C4-2B (cell line): ENCODE measurements at regions not wholly inside any gene's neighbourhood (a gene's known extent, or its start where the extent isn't known, plus 50 kb on each side); places are given as distances from the start of the nearest gene placed in this dataset.
"Not testable (repeated sequence)": the region's sequence is repeated elsewhere in the genome, so short reads cannot be mapped to it uniquely, and the experiment has no call there.

Experiments
- ZFX ChIP-seq: fragments of 450-650 bp; IDR thresholded peaks from 2 replicates; pipeline ENCODE4 v1.6.1; 2017
- TF ChIP-seq, protein P1 (sequence below): fragments of 450-650 bp; conservative IDR thresholded peaks from 2 replicates; pipeline ENCODE4 v1.5.1; 2017; ENCODE audit warnings: mild to moderate bottlenecking

DNA sequence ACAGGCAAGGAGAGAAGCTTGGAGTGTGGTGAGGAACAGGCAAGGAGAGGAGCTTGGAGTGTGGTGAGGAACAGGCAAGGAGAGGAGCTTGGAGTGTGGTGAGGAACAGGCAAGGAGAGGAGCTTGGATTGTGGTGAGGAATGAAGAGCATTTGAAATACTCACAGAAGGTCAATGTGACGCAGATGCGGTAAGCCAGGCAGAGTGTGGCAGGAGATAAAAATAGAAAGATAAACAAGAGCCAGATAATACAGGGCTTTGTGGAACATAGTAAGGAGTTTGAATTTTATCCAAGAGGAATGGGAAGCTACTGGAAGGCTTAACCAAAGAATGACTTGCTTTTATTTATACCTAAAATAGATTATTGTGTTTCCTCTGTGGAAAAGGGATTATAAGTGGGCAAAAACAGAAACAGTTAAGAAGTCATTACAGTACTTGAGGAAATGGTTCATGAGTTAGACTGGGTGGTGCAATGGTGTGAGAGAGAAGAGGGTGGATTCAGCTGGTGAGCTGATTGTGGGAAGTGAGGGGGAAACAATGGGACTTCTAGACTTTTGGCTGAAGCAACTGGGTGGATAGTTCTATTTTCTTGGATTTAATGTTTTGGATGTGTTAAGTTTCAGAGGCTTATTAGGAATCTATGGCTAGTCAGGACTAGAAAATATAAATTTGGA lies 900.1 kb upstream of the TPTE start:
- TF ChIP-seq, protein P1, sequence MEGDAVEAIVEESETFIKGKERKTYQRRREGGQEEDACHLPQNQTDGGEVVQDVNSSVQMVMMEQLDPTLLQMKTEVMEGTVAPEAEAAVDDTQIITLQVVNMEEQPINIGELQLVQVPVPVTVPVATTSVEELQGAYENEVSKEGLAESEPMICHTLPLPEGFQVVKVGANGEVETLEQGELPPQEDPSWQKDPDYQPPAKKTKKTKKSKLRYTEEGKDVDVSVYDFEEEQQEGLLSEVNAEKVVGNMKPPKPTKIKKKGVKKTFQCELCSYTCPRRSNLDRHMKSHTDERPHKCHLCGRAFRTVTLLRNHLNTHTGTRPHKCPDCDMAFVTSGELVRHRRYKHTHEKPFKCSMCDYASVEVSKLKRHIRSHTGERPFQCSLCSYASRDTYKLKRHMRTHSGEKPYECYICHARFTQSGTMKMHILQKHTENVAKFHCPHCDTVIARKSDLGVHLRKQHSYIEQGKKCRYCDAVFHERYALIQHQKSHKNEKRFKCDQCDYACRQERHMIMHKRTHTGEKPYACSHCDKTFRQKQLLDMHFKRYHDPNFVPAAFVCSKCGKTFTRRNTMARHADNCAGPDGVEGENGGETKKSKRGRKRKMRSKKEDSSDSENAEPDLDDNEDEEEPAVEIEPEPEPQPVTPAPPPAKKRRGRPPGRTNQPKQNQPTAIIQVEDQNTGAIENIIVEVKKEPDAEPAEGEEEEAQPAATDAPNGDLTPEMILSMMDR, result not testable (repeated sequence)
- TF ChIP-seq ZFX, result not testable (repeated sequence)
